GM12872 (cell line): ENCODE measurements at regions not wholly inside any gene's neighbourhood (a gene's known extent, or its start where the extent isn't known, plus 50 kb on each side); places are given as distances from the start of the nearest gene placed in this dataset.

Source experiments
- TF ChIP-seq, protein P1 (sequence below): IDR thresholded peaks from 3 replicates; pipeline ENCODE4 v1.5.1; 2011; ENCODE audit warnings: low read depth, mild to moderate bottlenecking, low read length, moderate library complexity; ENCODE audit not compliant: insufficient read depth

DNA sequence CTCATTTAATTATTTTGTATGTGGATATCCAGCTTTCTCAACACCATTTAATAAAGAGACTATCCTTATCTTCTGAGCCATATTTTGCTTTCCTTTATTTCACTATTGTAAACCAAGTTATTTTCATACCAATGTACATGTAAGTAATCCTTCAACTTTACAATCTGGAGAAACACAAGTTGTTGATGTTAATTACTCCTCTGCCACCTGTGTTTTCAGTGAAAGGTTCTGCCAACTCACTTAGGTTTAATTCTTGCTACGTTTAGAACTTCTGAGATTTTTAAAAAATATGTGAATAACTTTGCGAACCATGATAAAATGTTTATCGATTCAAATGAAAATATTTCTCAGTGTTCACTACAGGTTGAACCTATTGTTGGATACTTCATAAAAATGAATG, 244.4 kb downstream of the CDH7 start:
- TF ChIP-seq, protein P1, sequence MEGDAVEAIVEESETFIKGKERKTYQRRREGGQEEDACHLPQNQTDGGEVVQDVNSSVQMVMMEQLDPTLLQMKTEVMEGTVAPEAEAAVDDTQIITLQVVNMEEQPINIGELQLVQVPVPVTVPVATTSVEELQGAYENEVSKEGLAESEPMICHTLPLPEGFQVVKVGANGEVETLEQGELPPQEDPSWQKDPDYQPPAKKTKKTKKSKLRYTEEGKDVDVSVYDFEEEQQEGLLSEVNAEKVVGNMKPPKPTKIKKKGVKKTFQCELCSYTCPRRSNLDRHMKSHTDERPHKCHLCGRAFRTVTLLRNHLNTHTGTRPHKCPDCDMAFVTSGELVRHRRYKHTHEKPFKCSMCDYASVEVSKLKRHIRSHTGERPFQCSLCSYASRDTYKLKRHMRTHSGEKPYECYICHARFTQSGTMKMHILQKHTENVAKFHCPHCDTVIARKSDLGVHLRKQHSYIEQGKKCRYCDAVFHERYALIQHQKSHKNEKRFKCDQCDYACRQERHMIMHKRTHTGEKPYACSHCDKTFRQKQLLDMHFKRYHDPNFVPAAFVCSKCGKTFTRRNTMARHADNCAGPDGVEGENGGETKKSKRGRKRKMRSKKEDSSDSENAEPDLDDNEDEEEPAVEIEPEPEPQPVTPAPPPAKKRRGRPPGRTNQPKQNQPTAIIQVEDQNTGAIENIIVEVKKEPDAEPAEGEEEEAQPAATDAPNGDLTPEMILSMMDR = no peak

DNA sequence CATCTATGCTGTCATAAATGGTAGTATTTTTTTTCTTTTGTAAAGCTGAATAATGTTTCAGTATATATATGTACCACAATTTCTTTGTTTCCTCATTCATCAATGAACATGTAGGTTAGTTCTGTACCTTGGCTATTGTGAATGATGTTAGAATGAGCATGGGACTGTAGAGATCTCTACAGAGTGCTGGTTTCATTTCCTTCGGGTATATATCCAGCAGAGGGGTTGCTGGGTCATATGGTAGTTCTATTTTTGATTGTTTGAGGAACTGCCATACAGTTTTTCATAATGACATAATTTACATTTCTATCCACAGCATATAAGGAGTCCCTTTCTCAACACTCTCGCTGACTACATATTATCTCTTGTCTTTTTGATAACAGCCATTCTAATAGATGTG, 243.5 kb downstream of the CDH7 start:
- TF ChIP-seq, protein P1 = no peak

DNA sequence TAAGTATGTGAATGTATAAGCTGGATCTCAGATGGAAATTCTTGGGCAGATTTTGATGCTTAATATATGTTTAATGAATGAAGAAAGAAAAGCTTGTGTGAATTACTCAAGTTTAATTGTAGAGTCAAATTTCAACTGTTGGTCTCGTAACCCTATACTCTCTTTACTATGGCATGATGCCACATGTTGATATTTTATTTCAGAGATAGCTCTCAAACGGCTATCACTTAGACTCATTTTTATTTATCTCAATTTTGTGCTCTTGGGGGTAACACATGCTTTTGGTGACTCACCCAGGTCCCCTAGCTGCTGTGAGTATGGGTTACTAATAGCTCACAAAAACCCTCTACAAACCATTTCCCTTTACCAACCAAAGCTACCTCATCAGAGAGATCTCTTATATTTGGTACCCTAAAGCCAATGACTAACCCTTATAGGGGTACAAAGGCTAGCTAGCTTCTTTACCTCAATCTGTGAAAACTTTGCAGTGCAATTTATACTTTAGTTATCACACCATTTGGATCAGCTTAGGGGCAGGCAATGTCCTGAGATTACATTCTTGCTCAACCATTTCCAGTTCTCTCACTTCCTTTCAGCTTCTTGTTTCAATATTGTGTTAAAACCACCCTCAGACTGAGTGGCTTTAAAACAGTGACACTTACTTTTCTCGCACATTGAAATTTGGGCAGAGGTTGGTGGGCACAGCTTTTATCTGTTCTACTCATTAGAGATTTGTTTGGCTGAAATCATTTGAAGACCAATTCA, 240.3 kb downstream of the CDH7 start:
- TF ChIP-seq, protein P1 = no peak

DNA sequence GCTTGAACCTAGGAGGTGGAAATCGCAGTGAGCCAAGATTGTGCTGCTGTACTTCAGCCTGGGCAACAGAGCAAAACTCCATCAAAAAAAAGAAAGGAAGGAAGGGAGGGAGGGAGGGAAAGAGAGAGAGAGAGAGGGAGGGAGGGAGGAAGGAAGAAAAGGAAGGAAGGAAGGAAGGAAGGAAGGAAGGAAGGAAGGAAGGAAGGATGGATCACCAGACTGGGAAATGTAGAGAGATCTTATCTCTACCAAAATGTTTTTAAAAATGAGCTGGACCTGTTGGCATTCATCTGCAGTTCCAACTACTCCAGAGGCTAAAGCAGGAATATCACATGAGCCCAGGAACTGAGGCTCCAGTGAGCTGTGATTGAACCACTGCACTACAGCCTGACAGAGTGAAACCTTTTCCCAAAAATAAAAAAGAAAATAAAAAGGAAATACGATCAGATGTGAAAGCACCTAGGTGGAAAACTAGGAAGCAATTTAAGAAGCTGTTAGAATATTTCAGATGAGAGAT, 239.4 kb downstream of the CDH7 start:
- TF ChIP-seq, protein P1 = no peak

DNA sequence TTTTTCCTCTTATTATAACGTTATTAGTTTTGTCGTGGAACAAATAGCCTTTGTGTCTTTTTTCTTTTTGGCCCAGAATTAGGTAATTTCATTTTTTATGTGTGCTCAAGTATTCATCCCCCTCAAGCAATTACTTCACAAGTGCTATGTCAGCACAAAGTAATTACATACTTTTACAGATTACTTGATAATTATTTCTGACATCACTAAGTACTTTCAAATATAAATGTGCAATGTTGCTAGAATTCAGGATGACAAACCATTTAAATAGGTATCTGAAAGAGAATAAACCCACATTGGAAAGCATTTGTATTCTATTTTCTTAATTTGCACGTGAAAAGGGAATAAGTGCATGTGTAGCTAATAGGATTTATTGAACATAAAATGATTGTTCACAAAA, 238.2 kb downstream of the CDH7 start:
- TF ChIP-seq, protein P1 = no peak

DNA sequence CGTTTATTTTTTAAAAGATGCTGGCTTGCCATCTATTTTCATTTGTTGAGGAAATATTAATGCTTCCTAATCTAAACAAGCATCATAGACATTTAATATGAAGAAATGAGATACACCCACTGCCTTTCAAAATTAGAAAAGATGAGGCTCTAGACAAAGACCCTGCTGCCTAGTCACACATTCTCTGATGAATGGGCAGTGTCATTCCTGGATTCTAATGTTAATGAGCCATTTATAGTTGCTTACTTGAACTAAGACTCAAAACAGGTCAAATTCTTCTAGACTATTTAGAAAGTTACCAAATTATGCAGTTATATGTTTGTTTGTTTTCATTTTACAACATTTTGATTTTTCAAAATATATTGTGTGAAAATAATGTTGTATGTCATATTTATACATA, 237.6 kb downstream of the CDH7 start:
- TF ChIP-seq, protein P1 = no peak

DNA sequence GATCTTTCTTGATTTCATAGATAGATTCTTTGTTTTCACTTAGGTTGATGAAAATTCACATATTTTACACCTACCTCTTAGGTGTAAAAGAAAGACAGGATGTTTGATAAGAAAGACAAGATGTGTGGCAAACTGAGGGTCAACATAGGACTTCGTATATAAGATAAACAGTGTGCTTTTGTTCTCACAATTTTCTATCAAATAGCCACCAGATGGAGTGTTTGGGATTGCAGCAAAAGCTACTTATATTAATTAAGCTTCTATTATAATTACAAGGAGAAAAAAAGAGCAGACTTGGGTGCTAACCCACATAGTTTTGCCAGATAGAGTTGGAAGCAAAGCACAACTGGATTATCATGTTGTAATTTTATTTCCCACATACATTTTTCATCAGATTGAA, 232.9 kb downstream of the CDH7 start:
- TF ChIP-seq, protein P1 = no peak
